Parathyroid adenoma (tissue), 2 donors: ENCODE measurements at regions not wholly inside any gene's neighbourhood (a gene's known extent, or its start where the extent isn't known, plus 50 kb on each side); places are given as distances from the start of the nearest gene placed in this dataset.

Experiments
- H2AFZ ChIP-seq: fragments of 300-600 bp; sonication (generic); one replicate; pipeline ENCODE4 v1.7.0; 2017; ENCODE audit warnings: antibody characterized with exemption, mild to moderate bottlenecking
- H3K27ac ChIP-seq: fragments of 300-600 bp; sonication (generic); one replicate; pipeline ENCODE4 v1.7.0; 2017
- H3K27me3 ChIP-seq: fragments of 300-600 bp; sonication (generic); one replicate; pipeline ENCODE4 v1.7.0; 2017; ENCODE audit warnings: low read length; ENCODE audit not compliant: control insufficient read depth, insufficient read depth
- H3K36me3 ChIP-seq: fragments of 300-600 bp; sonication (generic); one replicate; pipeline ENCODE4 v1.7.0; 2017; ENCODE audit warnings: low read length; ENCODE audit not compliant: control insufficient read depth, insufficient read depth
- H3K4me1 ChIP-seq: fragments of 300-600 bp; sonication (generic); one replicate; pipeline ENCODE4 v1.7.0; 2017; ENCODE audit warnings: control low read depth
- H3K4me2 ChIP-seq: fragments of 300-600 bp; sonication (generic); one replicate; pipeline ENCODE4 v1.7.0; 2017; ENCODE audit warnings: low read length
- H3K4me3 ChIP-seq: fragments of 300-600 bp; sonication (generic); one replicate; pipeline ENCODE4 v1.7.0; 2017; ENCODE audit warnings: low read depth, low read length
- H3K79me2 ChIP-seq: fragments of 300-600 bp; sonication (generic); one replicate; pipeline ENCODE4 v1.7.0; 2017; ENCODE audit warnings: control low read depth
- H3K9ac ChIP-seq: fragments of 300-600 bp; sonication (generic); one replicate; pipeline ENCODE4 v1.7.0; 2017; ENCODE audit warnings: mild to moderate bottlenecking
- H3K9me3 ChIP-seq: fragments of 300-600 bp; sonication (generic); one replicate; pipeline ENCODE4 v1.7.0; 2017; ENCODE audit warnings: low read length; ENCODE audit not compliant: control insufficient read depth
- TF ChIP-seq, protein P1 (sequence below): fragments of 300-600 bp; sonication (generic); IDR thresholded peaks from one replicate; pipeline ENCODE4 v1.7.0; 2017; ENCODE audit warnings: antibody characterized with exemption, mild to moderate bottlenecking
- donor health status: primary hyperparathyroidism.

DNA sequence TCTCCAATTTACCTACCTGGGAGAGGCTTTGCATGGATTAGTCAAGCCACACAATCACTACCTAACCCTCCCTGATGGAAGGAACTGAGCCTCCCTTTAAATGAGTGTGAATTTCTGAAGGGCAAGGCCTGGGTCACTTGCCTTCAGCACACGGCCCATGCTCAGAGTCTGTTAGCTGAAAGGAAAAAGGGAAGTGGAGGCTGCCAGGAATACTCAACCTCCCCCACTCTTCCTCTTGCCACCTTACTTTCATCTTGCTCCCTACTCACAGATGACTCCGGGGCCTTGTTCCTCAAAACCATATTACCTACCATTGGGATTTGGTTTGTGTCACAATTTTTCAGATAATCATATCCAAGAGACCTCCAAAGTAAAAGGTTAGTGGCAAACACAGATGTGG lies 220.0 kb downstream of the ABHD5 start:
- Histone ChIP-seq H2AFZ (no peak overlapping the region), H3K4me3 (no peak overlapping the region), H3K4me1 (no peaks in the 10 kb centered on the region), H3K9me3 (no peaks in the 10 kb centered on the region), H3K27ac (no peak overlapping the region), H3K79me2 (no peaks in the 10 kb centered on the region), H3K9ac (no peak overlapping the region), H3K27me3 (no peaks in the 10 kb centered on the region), H3K4me2 (no peak overlapping the region), H3K36me3 (no peaks in the 10 kb centered on the region)
- TF ChIP-seq, protein P1, sequence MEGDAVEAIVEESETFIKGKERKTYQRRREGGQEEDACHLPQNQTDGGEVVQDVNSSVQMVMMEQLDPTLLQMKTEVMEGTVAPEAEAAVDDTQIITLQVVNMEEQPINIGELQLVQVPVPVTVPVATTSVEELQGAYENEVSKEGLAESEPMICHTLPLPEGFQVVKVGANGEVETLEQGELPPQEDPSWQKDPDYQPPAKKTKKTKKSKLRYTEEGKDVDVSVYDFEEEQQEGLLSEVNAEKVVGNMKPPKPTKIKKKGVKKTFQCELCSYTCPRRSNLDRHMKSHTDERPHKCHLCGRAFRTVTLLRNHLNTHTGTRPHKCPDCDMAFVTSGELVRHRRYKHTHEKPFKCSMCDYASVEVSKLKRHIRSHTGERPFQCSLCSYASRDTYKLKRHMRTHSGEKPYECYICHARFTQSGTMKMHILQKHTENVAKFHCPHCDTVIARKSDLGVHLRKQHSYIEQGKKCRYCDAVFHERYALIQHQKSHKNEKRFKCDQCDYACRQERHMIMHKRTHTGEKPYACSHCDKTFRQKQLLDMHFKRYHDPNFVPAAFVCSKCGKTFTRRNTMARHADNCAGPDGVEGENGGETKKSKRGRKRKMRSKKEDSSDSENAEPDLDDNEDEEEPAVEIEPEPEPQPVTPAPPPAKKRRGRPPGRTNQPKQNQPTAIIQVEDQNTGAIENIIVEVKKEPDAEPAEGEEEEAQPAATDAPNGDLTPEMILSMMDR, result no peak

DNA sequence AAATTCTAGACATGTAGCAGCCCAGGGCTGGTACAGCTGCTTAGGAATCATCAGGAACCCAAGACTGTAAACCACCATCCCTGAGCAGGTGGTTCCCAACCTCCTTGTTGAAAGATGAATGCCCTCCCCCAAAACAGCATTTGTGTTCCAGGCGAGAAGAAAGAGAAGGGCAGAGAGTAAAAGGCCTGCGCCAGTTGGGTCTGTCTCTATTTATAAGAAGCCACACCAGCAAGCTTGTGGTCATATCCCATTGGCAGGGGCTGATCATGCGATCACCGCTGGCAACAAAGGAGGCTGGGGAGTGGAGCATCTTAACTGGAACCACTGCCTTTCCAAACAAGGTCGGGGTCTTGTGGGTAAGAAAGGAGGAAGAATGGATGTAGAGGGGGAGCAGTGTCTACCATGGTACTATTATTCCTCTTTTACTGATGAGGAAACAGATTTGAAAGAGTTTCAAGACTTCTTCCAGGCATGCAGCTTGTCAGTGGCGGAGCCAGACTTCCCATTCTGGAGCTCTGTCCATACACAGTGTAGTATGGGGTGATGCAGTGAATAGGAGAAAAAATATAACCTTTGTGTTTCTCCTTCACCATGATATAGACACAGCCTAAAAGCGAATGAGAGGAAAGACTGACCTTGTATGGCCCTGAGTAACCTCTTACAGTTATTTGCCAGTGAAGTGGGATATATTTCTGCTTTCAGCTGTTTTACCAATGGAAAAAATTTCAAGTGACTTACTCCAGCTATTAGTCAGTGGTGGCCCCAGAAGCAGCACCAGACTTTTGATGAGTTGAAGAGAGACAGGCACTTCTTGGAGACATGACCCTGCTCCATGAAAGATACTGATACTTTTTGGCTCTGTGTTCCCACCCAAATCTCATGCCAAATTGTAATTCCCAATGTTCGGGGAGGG lies 222.6 kb downstream of the ABHD5 start:
- Histone ChIP-seq H3K36me3 (no peaks in the 10 kb centered on the region), H3K9ac (no peak overlapping the region), H3K4me1 (no peaks in the 10 kb centered on the region), H3K27ac (no peak overlapping the region), H3K9me3 (no peaks in the 10 kb centered on the region), H3K27me3 (no peaks in the 10 kb centered on the region), H2AFZ (no peak overlapping the region), H3K79me2 (no peaks in the 10 kb centered on the region), H3K4me3 (no peak overlapping the region), H3K4me2 (no peak overlapping the region)
- TF ChIP-seq, protein P1, result no peak

DNA sequence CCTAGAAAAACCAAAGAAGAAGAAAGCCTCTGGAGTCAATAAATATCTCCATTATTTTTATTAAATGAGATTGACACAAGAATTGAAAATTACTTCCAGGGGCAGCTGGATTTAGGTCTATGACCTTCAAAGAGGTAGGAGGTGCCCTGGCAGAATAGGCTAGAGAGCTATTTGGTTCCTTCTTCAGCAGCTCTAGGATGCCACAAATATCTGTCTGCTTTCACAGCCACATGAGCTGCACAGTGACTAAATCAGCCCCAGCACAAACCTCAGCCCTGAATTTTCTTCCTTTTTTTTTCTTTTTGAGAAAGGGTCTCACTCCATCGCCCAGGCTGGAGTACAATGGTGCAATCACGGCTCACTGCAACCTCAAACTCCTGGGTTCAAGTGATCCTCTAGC lies 223.5 kb downstream of the ABHD5 start:
- Histone ChIP-seq H3K79me2 (no peaks in the 10 kb centered on the region), H3K36me3 (no peaks in the 10 kb centered on the region), H3K4me3 (no peak overlapping the region), H2AFZ (no peak overlapping the region), H3K4me1 (no peaks in the 10 kb centered on the region), H3K4me2 (no peak overlapping the region), H3K9me3 (no peaks in the 10 kb centered on the region), H3K9ac (no peak overlapping the region), H3K27me3 (no peaks in the 10 kb centered on the region), H3K27ac (no peak overlapping the region)
- TF ChIP-seq, protein P1, result no peak

DNA sequence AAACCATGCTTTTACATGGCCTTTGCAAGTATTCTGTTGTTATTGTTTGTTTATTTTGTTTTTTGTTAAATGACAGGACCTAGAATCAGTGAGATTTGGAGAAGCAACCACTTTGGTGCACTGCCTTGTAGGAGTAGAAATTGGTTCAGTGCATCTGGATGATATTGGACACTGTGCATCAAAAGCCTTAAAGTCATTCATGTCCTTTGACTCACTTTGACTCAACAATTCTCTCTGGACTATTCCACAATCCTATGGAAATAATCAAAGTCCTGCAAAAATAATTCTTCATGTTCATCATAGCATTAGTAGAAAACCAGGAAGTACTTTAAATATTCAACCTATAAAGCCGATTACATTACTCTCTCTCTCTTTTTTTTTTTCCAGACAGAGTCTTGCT lies 224.8 kb downstream of the ABHD5 start:
- Histone ChIP-seq H3K4me2 (no peak overlapping the region), H3K4me1 (no peaks in the 10 kb centered on the region), H2AFZ (no peak overlapping the region), H3K27me3 (no peaks in the 10 kb centered on the region), H3K9me3 (no peaks in the 10 kb centered on the region), H3K9ac (no peak overlapping the region), H3K79me2 (no peaks in the 10 kb centered on the region), H3K36me3 (no peaks in the 10 kb centered on the region), H3K4me3 (no peak overlapping the region), H3K27ac (no peak overlapping the region)
- TF ChIP-seq, protein P1, result no peak

DNA sequence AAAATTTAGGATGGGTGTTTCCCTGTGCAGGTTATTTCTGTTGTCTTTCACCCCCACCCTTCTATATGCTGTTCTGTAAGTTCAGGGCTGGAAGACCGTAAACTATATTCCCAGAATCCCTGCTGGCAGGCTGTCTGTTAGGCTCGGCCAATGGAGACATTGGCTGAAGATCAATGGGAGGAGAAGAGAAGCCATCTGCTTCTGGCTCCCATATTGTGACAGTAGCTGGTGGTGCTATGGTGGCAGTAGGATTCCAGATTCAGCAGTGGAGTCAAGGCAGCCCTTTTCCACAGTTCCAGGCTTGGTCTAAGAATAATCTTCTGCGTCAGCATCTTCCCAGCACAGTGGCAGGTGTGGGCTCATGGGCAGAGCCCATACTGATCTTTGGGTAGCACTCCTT lies 226.6 kb downstream of the ABHD5 start:
- Histone ChIP-seq H3K4me3 (no peak overlapping the region), H3K9me3 (no peaks in the 10 kb centered on the region), H2AFZ (no peak overlapping the region), H3K4me2 (no peak overlapping the region), H3K27ac (no peak overlapping the region), H3K36me3 (no peaks in the 10 kb centered on the region), H3K4me1 (no peaks in the 10 kb centered on the region), H3K9ac (no peak overlapping the region), H3K79me2 (no peaks in the 10 kb centered on the region), H3K27me3 (no peaks in the 10 kb centered on the region)
- TF ChIP-seq, protein P1, result no peak
